ENCODE measurements at regions not wholly inside any gene's neighbourhood (a gene's known extent, or its start where the extent isn't known, plus 50 kb on each side); places are given as distances from the start of the nearest gene placed in this dataset.

- in situ Hi-C loops (cut with HindIII; ENCODE audit: low sequenced_read_pairs): no loop called here
These were observed 104.2 kb downstream of the SEC61B start for GRCh38 chr9:99326112-99326916.

- in situ Hi-C loops (cut with HindIII; ENCODE audit: low sequenced_read_pairs): no loop called here
These were observed 104.8 kb downstream of the SEC61B start for GRCh38 chr9:99326917-99327189.

GRCh38 chr9:99327667-99328066 lies 105.6 kb downstream of the SEC61B start:
- in situ Hi-C loops (cut with HindIII; ENCODE audit: low sequenced_read_pairs): no loop called here

GRCh38 chr9:99335280-99335679 lies 113.2 kb downstream of the SEC61B start:
- in situ Hi-C loops (cut with HindIII; ENCODE audit: low sequenced_read_pairs): no loop called here

GRCh38 chr9:99336005-99336404 lies 113.9 kb downstream of the SEC61B start:
- in situ Hi-C loops (cut with HindIII; ENCODE audit: low sequenced_read_pairs): no loop called here

GRCh38 chr9:99336531-99336930 lies 114.4 kb downstream of the SEC61B start:
- in situ Hi-C loops (cut with HindIII; ENCODE audit: low sequenced_read_pairs): no loop called here

- in situ Hi-C loops (cut with HindIII; ENCODE audit: low sequenced_read_pairs): loop anchor here (5.0 kb wide), 1 partner anchor 98 kb away; no protein-coding TSS in a partner anchor
These were observed 118.2 kb downstream of the SEC61B start for GRCh38 chr9:99340281-99340680.

- in situ Hi-C loops (cut with HindIII; ENCODE audit: low sequenced_read_pairs): loop anchor here (5.0 kb wide), 1 partner anchor 99 kb away; no protein-coding TSS in a partner anchor
These were observed 119.6 kb downstream of the SEC61B start for GRCh38 chr9:99341686-99342085.

- in situ Hi-C loops (cut with HindIII; ENCODE audit: low sequenced_read_pairs): no loop called here
These were observed 123.4 kb downstream of the SEC61B start for GRCh38 chr9:99345451-99345850.

- in situ Hi-C loops (cut with HindIII; ENCODE audit: low sequenced_read_pairs): no loop called here
These were observed 123.9 kb downstream of the SEC61B start for GRCh38 chr9:99345942-99346341.

GRCh38 chr9:99347568-99347967 lies 125.5 kb downstream of the SEC61B start:
- in situ Hi-C loops (cut with HindIII; ENCODE audit: low sequenced_read_pairs): no loop called here

GRCh38 chr9:99348289-99348688 lies 126.2 kb downstream of the SEC61B start:
- in situ Hi-C loops (cut with HindIII; ENCODE audit: low sequenced_read_pairs): no loop called here

GRCh38 chr9:99349870-99350269 lies 127.8 kb downstream of the SEC61B start:
- in situ Hi-C loops (cut with HindIII; ENCODE audit: low sequenced_read_pairs): no loop called here

- in situ Hi-C loops (cut with HindIII; ENCODE audit: low sequenced_read_pairs): no loop called here
These were observed 128.4 kb downstream of the SEC61B start for GRCh38 chr9:99350461-99350860.

- in situ Hi-C loops (cut with HindIII; ENCODE audit: low sequenced_read_pairs): no loop called here
These were observed 129.6 kb downstream of the SEC61B start for GRCh38 chr9:99351647-99352046.

- in situ Hi-C loops (cut with HindIII; ENCODE audit: low sequenced_read_pairs): no loop called here
These were observed 130.7 kb downstream of the SEC61B start for GRCh38 chr9:99352826-99353225.

- in situ Hi-C loops (cut with HindIII; ENCODE audit: low sequenced_read_pairs): no loop called here
These were observed 131.3 kb downstream of the SEC61B start for GRCh38 chr9:99353408-99353807.

GRCh38 chr9:99354104-99354503 lies 132.0 kb downstream of the SEC61B start:
- in situ Hi-C loops (cut with HindIII; ENCODE audit: low sequenced_read_pairs): no loop called here

- in situ Hi-C loops (cut with HindIII; ENCODE audit: low sequenced_read_pairs): no loop called here
These were observed 134.5 kb downstream of the SEC61B start for GRCh38 chr9:99356512-99356971.

GRCh38 chr9:99357575-99357974 lies 135.5 kb downstream of the SEC61B start:
- in situ Hi-C loops (cut with HindIII; ENCODE audit: low sequenced_read_pairs): no loop called here

- in situ Hi-C loops (cut with HindIII; ENCODE audit: low sequenced_read_pairs): no loop called here
These were observed 136.6 kb downstream of the SEC61B start for GRCh38 chr9:99358668-99359067.

- in situ Hi-C loops (cut with HindIII; ENCODE audit: low sequenced_read_pairs): no loop called here
These were observed 137.3 kb downstream of the SEC61B start for GRCh38 chr9:99359336-99359735.

GRCh38 chr9:99360026-99360425 lies 137.9 kb downstream of the SEC61B start:
- in situ Hi-C loops (cut with HindIII; ENCODE audit: low sequenced_read_pairs): no loop called here

All from endothelial cell of hepatic sinusoid (primary cell).